ENCODE measurements at regions not wholly inside any gene's neighbourhood (a gene's known extent, or its start where the extent isn't known, plus 50 kb on each side); places are given as distances from the start of the nearest gene placed in this dataset.

DNA sequence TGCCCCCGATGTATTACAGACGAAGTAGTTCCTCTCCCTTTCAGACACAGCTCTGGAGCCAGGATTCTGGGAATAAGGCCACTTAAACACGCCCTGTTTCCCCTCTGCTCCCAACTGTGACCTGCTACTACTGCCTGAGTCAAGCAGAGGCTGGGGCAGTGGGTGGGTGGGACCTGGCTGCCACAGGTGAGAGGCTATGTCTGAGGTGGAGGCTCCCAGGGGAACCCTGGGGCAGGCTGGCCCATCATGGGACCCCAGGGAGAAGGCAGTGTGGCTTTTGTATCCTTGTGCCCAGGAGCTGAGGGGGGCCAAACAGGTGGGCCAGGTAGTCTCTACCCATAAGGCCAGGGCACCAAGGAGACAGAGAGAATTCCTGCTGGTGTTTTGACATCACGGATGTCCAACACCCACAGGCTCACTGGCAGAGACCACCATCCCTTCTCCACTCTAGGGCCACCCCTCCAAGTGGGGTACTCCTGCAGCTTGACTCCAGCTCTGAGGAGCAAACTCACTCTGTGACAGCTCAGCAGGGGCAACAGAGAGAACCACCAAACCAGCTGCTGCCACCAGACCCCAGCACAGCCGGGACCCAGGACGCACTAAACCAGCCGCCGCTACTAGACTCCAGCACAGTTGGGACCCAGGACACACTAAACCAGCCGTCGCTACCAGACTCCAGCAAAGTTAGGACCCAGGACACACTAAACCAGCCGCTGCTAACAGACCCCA, 105.3 kb upstream of the SMURF2 start:
- TF ChIP-seq, protein P1, sequence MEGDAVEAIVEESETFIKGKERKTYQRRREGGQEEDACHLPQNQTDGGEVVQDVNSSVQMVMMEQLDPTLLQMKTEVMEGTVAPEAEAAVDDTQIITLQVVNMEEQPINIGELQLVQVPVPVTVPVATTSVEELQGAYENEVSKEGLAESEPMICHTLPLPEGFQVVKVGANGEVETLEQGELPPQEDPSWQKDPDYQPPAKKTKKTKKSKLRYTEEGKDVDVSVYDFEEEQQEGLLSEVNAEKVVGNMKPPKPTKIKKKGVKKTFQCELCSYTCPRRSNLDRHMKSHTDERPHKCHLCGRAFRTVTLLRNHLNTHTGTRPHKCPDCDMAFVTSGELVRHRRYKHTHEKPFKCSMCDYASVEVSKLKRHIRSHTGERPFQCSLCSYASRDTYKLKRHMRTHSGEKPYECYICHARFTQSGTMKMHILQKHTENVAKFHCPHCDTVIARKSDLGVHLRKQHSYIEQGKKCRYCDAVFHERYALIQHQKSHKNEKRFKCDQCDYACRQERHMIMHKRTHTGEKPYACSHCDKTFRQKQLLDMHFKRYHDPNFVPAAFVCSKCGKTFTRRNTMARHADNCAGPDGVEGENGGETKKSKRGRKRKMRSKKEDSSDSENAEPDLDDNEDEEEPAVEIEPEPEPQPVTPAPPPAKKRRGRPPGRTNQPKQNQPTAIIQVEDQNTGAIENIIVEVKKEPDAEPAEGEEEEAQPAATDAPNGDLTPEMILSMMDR (IDR thresholded peaks at IDR 0.05; ENCODE audit: low read depth, low read length, missing control alignments) = no peak
- DNase-seq (ENCODE audit: extremely low read depth, low read depth) = no peak
- no peak overlapping the region for H3K4me3 ChIP-seq (replicated peaks; ENCODE audit: low read depth, low read length)

DNA sequence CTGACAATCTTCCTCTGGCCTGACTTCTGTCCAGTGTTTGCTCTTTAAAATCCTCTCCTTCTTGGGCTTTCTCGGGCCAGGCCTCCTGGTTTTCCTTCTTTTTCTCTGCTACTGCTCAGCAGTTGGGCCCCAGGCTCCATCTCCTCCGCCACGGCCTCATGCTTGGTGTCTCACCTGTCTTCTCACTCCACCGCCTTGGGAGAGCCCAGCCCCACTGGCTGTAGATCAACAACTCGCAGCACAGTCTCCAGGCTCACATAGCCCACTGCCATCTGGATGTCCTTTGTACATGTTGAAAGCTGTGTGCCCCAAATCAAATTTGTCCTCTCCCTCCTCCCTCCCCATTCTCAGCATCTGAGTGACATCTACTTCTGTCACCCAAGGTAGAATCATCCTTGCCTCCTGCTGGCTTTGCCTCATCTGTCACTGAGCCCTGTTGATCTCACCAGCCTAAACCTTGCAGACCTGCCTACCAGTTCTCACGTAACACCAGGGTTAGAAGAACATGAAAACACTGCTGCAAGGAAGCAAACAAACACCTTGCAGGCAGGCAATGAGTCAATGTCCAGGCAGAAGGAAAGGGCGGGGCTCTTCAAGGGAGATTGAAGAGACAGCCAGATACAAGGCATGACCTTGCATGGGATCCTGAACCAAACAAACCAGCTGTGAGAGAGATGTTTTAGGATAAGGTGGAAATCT, 103.2 kb upstream of the SMURF2 start:
- TF ChIP-seq, protein P1 (IDR thresholded peaks at IDR 0.05; ENCODE audit: low read depth, low read length, missing control alignments) = no peak
- no peak overlapping the region for H3K4me3 ChIP-seq (replicated peaks; ENCODE audit: low read depth, low read length)
- no peak for DNase-seq (ENCODE audit: extremely low read depth, low read depth)

DNA sequence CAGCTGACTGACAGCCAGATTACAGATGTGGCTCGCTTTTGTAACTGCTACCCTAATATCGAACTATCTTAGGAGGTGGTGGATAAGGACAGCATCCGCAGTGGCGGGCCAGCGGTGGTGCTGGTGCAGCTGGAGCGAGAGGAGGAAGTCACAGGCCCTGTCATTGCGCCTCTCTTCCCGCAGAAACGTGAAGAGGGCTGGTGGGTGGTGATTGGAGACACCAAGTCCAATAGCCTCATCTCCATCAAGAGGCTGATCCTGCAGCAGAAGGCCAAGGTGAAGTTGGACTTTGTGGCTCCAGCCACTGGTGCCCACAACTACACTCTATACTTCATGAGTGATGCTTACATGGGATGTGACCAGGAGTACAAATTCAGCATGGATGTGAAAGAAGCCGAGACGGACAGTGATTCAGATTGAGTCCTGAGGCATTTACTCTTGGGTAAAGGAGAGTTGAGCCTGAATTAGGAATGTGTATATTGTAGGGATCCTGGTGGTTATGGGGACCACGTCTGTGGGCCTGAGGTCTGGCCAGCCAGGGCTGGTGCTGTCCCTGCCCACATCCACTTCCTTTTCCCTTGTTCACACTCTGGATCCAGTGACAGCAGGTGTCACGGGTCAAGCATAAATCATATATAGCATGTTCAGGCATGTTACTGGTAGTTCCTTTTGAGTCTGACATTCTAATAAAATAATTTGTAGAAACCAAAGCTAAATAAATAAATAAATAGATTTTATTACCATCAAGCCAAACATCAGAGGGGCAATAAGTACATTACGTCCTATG, 89.0 kb upstream of the SMURF2 start:
- H3K4me3 ChIP-seq (replicated peaks; ENCODE audit: low read depth, low read length) = no peak overlapping the region
- TF ChIP-seq, protein P1 (IDR thresholded peaks at IDR 0.05; ENCODE audit: low read depth, low read length, missing control alignments) = no peak
- DNase-seq (ENCODE audit: extremely low read depth, low read depth) = no peak

DNA sequence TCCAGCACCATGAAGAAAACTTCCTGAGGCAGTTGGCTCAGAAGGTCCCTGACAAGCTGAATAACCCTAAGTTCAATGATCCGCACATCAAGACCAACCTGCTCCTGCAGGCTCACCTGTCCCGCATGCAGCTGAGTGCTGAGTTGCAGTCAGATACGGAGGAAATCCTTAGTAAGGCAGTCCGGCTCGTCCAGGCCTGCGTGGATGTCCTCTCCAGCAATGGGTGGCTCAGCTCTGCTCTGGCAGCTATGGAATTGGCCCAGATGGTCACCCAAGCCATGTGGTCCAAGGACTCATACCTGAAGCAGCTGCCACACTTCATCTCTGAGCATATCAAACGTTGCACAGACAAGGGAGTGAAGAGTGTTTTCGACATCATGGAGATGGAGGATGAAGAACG, 88.4 kb upstream of the SMURF2 start:
- H3K4me3 ChIP-seq (replicated peaks; ENCODE audit: low read depth, low read length) = no peak overlapping the region
- DNase-seq (ENCODE audit: extremely low read depth, low read depth) = no peak
- TF ChIP-seq, protein P1 (IDR thresholded peaks at IDR 0.05; ENCODE audit: low read depth, low read length, missing control alignments) = no peak

DNA sequence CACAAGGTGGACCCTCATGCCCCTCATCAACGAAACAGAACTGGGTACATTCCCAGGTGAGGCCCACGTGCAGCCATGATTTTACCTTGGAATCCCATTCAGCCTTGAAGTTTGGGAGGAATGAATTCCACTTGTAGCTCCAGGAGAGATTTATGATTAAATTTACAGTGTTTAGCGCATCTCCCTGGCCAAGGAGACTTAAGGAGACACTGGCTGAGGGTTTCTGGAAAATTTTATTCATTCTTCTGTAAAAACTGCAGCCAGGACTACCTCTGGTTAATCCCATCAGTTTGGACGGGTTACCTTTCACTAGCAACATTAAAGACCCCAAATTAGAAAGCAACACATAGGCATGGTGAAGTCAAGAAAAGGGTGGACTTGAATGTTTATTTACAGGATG, 87.2 kb upstream of the SMURF2 start:
- TF ChIP-seq, protein P1 (IDR thresholded peaks at IDR 0.05; ENCODE audit: low read depth, low read length, missing control alignments) = no peak
- DNase-seq (ENCODE audit: extremely low read depth, low read depth) = no peak
- no peak overlapping the region for H3K4me3 ChIP-seq (replicated peaks; ENCODE audit: low read depth, low read length)

DNA sequence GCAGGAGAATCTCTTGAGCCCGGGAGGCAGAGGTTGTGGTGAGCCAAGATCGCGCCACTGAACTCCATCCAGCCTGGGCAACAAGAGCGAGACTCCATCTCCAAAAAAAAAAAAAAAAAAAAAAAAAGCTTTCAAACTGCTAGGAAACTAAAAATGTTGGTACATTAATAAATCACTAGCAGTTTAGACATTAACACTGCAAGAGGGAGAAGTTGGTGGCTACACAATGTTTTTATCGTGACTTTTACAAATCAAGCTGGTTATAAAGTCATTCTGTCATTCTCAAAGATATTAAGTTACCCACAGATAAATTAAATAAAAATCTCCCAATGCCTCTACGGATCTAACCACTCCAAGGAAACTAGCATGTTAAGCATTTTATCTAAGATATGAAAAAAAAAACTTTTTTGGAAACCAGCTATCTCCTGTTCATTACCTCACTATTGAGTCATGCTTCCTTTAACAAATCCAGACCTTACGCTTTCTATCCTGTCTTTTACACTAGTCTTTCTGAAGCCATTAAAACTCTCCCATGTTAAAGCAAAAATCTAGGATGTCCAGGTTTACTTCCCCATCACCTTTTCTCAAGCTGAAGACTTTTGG, 85.9 kb upstream of the SMURF2 start:
- no peak overlapping the region for H3K4me3 ChIP-seq (replicated peaks; ENCODE audit: low read depth, low read length)
- DNase-seq (ENCODE audit: extremely low read depth, low read depth) = no peak
- TF ChIP-seq, protein P1 (IDR thresholded peaks at IDR 0.05; ENCODE audit: low read depth, low read length, missing control alignments) = no peak

All from HFF-Myc (cell line).